HG02884 (cell line): ENCODE measurements at regions not wholly inside any gene's neighbourhood (a gene's known extent, or its start where the extent isn't known, plus 50 kb on each side); places are given as distances from the start of the nearest gene placed in this dataset.
"Not testable (repeated sequence)": the region's sequence is repeated elsewhere in the genome, so short reads cannot be mapped to it uniquely, and the experiment has no call there.

ENCODE experiments used
- ATAC-seq: cut with Tn5 transposase; IDR thresholded peaks from one replicate; pipeline ENCODE4 v1.9.1; 2021; ENCODE audit warnings: mild to moderate bottlenecking, moderate library complexity; ENCODE audit not compliant: unreplicated experiment

- no peak for ATAC-seq
Observed at GRCh38 chr1:177891809-177892208, 78.0 kb downstream of the SEC16B start.

DNA sequence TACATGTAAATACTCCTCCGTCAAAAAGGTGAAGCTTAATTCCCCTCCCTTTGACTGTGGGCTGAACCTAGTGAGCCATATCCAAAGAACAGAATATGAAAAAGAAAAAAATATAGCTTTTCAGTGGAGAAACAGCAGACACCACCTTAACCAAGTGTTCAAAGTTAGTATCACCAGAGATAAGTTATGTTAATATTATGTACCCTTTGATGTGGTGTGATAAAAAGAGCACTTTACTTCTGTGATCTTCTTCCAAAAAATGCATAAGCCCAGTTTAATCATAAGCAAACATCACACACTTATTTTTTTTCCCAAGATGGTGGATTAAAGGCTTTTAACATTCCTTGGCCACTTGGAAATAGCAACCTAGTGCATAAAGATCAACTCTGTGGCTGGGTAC lies 79.4 kb downstream of the SEC16B start:
- no peak for ATAC-seq

- no peak for ATAC-seq
Observed at GRCh38 chr1:177884479-177885021, 85.3 kb downstream of the SEC16B start.

GRCh38 chr1:177883581-177883980 lies 86.3 kb downstream of the SEC16B start:
- no peak for ATAC-seq

DNA sequence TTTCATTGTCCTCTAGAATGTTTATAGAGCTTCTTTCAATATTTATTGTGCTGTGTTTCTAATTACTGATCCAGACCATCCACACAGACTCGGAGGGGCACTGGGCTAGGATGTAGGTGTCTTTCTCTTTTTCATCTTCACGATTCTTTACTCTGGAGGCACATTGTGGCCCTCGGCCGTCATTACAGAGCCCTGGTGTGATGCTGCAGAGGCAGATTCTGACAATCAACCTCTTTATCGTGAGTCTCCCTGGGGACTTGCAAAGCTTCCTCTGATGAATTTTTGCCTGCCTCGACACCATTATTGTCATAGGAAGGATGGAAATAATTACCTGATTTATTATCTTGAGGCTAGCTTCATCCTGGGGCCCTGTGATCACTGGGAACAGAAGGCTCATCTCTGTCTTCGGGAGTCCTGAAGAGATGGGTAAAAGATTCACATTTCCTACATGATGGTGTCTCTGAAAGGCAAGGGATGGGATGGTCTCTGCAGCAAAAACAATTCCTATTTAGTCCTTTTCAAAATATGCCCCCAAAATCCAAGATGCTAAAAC lies 89.4 kb downstream of the SEC16B start:
- ATAC-seq: no peak

DNA sequence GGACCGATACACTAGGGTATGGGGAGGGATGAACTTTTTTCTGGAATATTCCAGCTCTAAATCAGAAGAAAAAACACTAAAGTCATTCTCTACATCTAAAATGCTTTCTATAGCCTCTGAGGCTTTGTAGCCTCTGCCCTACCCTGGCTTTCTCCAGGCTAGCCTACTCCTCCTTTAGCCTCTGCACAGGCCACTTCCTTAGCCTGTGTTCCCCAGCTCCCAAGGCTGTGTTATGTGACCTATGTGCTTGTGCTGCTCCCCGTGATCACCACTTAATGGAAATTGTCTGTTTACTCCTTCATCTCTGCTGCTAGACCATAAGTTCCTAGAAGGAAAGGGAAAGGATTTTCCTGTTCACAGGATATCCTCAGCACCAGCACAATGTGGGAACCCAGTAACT lies 92.8 kb downstream of the SEC16B start:
- ATAC-seq: no peak

DNA sequence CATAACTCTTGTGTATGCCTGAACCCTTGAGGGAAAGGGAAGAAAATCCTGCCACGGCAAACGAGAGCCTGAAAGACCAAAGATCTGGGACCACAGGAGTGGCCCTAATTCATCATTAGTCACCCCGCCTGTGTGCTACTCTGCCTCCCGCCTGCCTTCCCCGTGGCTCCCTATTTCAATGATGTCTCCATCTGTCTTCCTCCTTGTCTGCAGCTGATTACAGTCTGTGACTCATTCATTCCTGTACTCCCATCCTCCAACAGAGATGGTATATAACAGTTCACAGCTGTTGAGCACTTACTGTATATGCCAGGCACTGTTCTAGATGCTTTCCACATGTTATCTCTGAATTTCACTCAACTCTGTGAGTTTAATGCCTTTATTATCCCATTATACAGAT lies 96.6 kb downstream of the SEC16B start:
- no peak for ATAC-seq

GRCh38 chr1:177872308-177872900 lies 97.5 kb downstream of the SEC16B start:
- no peak for ATAC-seq

DNA sequence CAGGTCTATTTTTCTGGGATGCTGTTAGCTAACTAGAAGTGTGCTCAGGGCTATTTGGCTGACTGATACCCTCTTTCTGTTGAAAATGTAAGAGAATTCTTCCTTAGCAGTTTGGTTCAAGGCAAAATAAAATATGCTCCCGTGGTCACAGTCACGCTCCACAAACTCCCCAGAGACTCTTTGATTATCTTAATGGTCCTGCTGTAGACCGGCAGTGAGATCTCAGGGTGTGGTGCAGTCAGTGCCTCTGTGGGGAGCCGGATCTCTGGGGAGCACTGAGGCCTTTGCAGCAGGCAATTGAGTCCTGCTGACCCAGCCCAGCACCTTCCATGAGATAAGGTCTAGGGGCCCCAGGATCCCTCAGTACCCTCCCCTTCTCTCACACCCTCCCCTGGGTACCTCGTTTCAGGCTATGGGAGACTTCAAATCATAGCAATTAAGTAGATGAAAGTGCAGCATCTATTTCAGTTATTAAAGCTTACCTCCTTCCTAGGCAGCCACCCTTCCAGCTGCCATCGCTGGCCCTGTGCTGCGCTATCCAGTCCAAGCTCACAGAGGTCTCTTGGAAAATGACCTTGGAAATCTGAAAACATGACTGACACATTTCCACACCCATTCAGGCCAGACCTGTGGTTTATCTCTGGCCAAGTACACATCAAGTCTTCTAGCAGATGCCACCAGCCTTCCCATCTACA lies 98.1 kb downstream of the SEC16B start:
- no peak for ATAC-seq

GRCh38 chr1:177869586-177869985 lies 100.3 kb downstream of the SEC16B start:
- ATAC-seq: no peak

GRCh38 chr1:177869011-177869410 lies 100.8 kb downstream of the SEC16B start:
- ATAC-seq: not testable (repeated sequence)

DNA sequence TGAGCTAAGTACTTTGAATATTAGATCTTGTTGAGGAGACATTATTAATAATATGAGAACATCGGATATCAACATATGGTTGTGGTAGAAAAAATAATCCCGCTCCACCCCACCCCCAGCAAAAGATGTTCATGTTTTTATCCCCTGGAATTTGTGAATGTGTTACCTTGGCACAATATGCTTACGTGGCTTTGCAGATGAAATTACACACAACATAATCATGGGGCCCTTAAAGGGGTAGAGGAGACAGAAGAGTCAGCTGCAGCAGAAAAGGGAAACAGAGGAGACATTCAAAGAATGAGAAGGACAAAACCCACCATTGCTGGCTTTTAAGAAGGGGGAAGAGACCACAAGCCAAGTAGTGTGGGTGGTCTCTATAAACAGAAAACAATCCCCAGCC lies 104.1 kb downstream of the SEC16B start:
- no peak for ATAC-seq

GRCh38 chr1:177864538-177865305 lies 105.1 kb downstream of the SEC16B start:
- no peak for ATAC-seq

DNA sequence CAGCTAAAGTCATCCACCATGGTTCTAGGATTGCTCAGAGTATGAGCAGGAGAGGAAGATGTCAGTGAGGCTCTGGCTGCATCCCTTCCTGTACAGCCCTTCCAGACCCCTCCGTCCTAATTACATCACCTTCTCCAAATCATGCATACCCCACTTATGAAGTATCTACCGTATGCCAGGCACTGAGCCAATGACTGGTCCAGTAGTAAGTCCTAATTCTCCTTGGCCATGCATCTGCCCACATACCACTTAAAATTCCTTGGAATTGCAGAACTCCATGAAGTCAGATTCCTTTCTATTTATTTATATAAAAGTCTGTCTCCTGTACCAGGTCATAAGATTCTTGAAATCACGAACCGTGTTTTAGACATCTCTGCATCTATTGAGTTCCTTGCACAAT lies 106.1 kb downstream of the SEC16B start:
- ATAC-seq: no peak

DNA sequence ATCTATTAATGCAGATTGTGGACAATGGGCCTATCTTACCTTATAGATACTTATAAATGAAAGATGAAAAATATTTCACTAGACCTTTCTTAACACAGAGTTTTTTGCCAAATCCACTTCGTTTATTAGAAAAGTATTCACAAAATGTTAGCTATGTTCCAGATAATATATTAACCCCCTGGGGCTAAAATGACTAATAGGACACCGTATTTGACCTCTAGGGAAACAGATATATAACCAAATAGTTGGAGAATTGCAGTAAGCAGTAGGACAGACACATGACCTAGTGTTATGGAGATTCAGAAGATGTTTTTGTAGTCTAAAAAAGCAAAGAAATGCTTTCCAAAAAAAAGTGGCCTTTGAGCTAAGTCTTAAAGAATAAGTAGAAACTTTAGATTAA lies 106.9 kb downstream of the SEC16B start:
- no peak for ATAC-seq

- ATAC-seq: no peak
Observed at GRCh38 chr1:177859572-177859971, 110.3 kb downstream of the SEC16B start.

DNA sequence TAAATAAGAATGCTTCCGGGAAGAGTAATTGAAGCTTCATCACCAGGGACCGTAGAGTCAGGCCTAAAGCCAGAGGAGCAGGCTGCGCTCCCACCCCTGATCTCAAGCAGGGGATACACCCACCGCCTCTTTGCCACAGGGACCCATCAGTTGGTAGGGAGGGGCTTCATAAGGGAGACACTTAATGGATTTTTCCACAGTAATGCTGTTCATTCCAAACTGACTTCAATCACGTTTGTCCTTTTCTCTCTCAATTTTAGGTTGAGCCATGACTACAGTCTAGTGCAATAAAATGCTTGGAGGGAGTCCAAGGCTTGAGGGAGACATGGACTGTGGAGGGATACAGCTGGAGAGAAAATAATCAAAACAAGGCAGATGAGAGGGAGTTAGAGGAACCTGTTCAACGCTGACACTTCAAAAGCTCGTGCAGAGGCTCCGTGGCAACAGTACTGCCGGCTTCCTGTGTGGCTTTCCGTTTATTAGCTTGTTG lies 111.5 kb downstream of the SEC16B start:
- ATAC-seq: no peak

DNA sequence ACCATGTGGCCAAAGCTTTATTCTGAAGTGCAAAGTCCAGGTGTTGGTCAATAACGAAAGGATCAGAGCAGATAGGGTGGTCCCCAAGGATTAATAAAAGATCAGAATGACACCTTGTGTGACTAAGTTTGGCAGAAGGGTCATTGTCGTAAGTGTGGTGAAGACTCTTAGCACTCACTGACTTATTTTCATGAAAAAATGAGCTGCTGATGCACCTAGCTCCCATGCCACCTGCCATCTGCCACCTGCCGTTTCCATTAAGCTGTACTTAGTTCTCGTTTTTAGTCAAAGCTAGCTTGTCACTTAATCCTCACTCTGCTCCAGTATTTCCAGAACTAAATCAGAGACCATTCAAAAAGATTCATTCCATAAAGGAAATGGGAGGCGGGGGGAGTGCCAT lies 112.6 kb downstream of the SEC16B start:
- no peak for ATAC-seq

GRCh38 chr1:177854951-177855350 lies 114.9 kb downstream of the SEC16B start:
- no peak for ATAC-seq

DNA sequence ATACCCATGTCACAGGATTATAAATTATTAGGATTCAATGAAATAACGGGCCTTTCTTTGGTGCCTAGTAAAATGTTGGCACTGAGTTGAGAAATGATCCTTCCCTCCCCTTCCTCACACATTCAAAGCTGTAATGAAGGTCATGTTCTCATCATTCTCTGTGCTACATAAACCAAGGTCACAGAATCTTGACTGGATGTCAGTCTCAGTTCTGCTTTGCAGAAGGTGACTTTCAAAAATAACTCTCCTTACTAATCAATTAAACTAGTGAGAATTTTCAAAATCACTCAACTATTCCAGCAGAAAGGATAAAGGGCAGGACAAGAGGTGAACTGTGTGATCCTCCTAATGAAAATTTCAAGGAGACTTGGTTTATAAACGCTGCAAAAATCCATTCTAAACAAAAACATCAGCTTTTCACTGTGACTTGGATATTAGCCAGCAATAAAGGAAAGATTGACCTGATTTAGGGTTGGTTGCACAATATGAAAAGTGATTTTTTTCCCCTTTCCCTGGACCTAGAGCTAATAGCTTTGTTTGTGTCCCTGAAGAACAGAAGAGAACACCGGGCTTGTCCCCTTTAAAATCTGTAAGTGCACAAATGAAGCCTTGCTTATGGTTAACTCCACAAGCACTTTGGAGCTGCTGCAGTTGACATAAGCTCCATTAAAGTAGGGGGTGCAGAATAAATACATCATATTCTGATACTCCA lies 120.1 kb downstream of the SEC16B start:
- no peak for ATAC-seq

GRCh38 chr1:177849130-177849529 lies 120.7 kb downstream of the SEC16B start:
- no peak for ATAC-seq
